ENCODE measurements at regions not wholly inside any gene's neighbourhood (a gene's known extent, or its start where the extent isn't known, plus 50 kb on each side); places are given as distances from the start of the nearest gene placed in this dataset.

DNA sequence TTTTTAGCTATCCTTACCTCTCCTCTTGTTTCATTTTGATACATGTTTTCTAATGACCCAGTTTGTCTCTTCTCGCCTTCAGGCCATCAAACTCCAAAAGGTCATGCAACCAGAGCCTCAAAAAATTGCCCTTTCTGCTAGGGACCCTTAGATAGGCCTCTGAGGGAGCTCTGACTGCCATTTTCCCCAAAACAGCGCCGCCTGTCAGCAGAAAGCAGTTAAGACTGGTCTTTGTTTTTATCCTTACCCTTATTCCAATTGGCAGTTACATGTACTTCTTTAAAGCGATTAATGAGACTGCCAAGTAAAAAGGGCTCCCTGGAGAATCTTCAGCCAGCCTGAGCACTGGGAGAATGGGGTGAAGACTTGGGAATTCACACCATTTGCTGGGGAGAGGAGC lies 55.1 kb upstream of the RIT2 start:
- Histone ChIP-seq H3K9me3 (ENCODE audit: control insufficient read depth, low read length) (peaks cover 31% of the 10 kb centered on the region), H3K9ac (ENCODE audit: low read length) (no peak overlapping the region), H3K27me3 (ENCODE audit: control insufficient read depth in 1 of 2, insufficient read depth in 1 of 2, low read length in 2 of 2) (no peaks in the 10 kb centered on the region), H2BK12ac (ENCODE audit: low read length in 2 of 2) (no peak overlapping the region), H3K36me3 (ENCODE audit: control insufficient read depth in 1 of 2, insufficient read depth in 2 of 2, low read depth in 1 of 2, low read length in 2 of 2) (no peaks in the 10 kb centered on the region), H2BK5ac (ENCODE audit: low read depth, low read length, poor library complexity, severe bottlenecking) (no peak overlapping the region), H3K4ac (ENCODE audit: low read depth in 1 of 2, low read length in 2 of 2) (no peak overlapping the region), H3K4me3 (ENCODE audit: insufficient read depth in 1 of 2, low read depth in 1 of 2, low read length in 2 of 2) (no peak overlapping the region), H3K18ac (ENCODE audit: low read depth in 1 of 2, low read length in 2 of 2) (no peak overlapping the region), H3K23ac (ENCODE audit: low read length in 2 of 2) (no peak overlapping the region), H2AK5ac (ENCODE audit: low read length, severe bottlenecking) (no peak overlapping the region), H3K27ac (ENCODE audit: low read length, poor library complexity, severe bottlenecking) (no peak overlapping the region), H3K14ac (ENCODE audit: low read length in 2 of 2) (no peak overlapping the region), H2BK15ac (ENCODE audit: low read depth, poor library complexity, severe bottlenecking) (no peak overlapping the region), H2BK120ac (ENCODE audit: low read depth, low read length) (no peak overlapping the region), H3K4me1 (ENCODE audit: control insufficient read depth, insufficient read depth, low read depth, low read length) (no peaks in the 10 kb centered on the region), H2AFZ (ENCODE audit: low read depth, low read length) (no peak overlapping the region), H3K79me1 (replicated peaks; ENCODE audit: low read length, poor library complexity, severe bottlenecking) (no peaks in the 10 kb centered on the region), H3K4me2 (ENCODE audit: low read length, poor library complexity, severe bottlenecking) (no peak overlapping the region), H4K91ac (ENCODE audit: low read length) (no peak overlapping the region), H4K8ac (ENCODE audit: low read length) (no peak overlapping the region)
- 60% methylated on average over 4 of the region's 4 CpGs for whole genome bisulfite sequencing
- no peak for DNase-seq

All from mesenchymal stem cell (in vitro differentiated cells and primary cell).